K562 (cell line): ENCODE measurements at regions not wholly inside any gene's neighbourhood (a gene's known extent, or its start where the extent isn't known, plus 50 kb on each side); places are given as distances from the start of the nearest gene placed in this dataset.

Experiments used
- ATF3 ChIP-seq, 2 experiments: fragments of 450-650 bp in 1 of 2; sonication (generic) in 1 of 2; formaldehyde crosslinking in 1 of 2; IDR thresholded peaks in 1 of 2; conservative IDR thresholded peaks in 1 of 2; 2 replicates each; pipeline versions ENCODE4 v1.6.1 to v1.8.1; 2016 to 2023; ENCODE audit warnings: mild to moderate bottlenecking in 2 of 2, moderate library complexity in 2 of 2, inconsistent platforms in 1 of 2, missing genetic modification reagents in 1 of 2
- BCL6 ChIP-seq: fragments of 250-450 bp; sonication (Bioruptor Pico); IDR thresholded peaks from 2 replicates; pipeline ENCODE4 v1.4.0; 2020
- BCOR ChIP-seq: fragments of 450-650 bp; IDR thresholded peaks from 2 replicates; pipeline ENCODE4 v1.6.1; 2016
- CBX1 ChIP-seq: sonication (generic); IDR thresholded peaks from 2 replicates; pipeline ENCODE4 v1.6.1; 2016; ENCODE audit warnings: antibody characterized with exemption, low read depth, mild to moderate bottlenecking
- CBX8 ChIP-seq: fragments of 200-600 bp; sonication (generic); IDR thresholded peaks from 2 replicates; pipeline ENCODE4 v1.6.1; 2012; ENCODE audit warnings: borderline replicate concordance, mixed run types, low read depth, mild to moderate bottlenecking, moderate library complexity, mixed read lengths, low read length, control low read depth, inconsistent platforms; ENCODE audit not compliant: poor library complexity, severe bottlenecking; ENCODE audit errors: extremely low read depth
- CCAR2 ChIP-seq: fragments of 200-400 bp; formaldehyde crosslinking; IDR thresholded peaks from 2 replicates; pipeline ENCODE4 v1.6.1; 2017; ENCODE audit warnings: mild to moderate bottlenecking, low read depth, low read length
- CCNT2 ChIP-seq: IDR thresholded peaks from 2 replicates; pipeline ENCODE4 v1.6.1; 2011; ENCODE audit warnings: borderline replicate concordance, low read depth, mild to moderate bottlenecking, moderate library complexity, mixed read lengths, low read length; ENCODE audit not compliant: insufficient read length; ENCODE audit errors: extremely low read depth
- E2F3 ChIP-seq: fragments of 250-450 bp; sonication (Bioruptor Pico); IDR thresholded peaks from 2 replicates; pipeline ENCODE4 v1.4.0; 2020; ENCODE audit warnings: mild to moderate bottlenecking
- ELF1 ChIP-seq: fragments of 200-800 bp; sonication (Bioruptor generic); IDR thresholded peaks from 2 replicates; pipeline ENCODE4 v1.6.1; 2016; ENCODE audit warnings: missing genetic modification characterization, missing compliant biosample characterization
- FIP1L1 ChIP-seq: fragments of 200-400 bp; formaldehyde crosslinking; IDR thresholded peaks from 2 replicates; pipeline ENCODE4 v1.6.1; 2018; ENCODE audit warnings: mild to moderate bottlenecking, low read depth, low read length; ENCODE audit not compliant: poor library complexity, severe bottlenecking
- FOXK2 ChIP-seq, 2 experiments: fragments of 450-650 bp; IDR thresholded peaks in 1 of 2; conservative IDR thresholded peaks in 1 of 2; 2 replicates each; pipeline ENCODE4 v1.6.1; 2016; ENCODE audit warnings: low read depth in 2 of 2, mild to moderate bottlenecking in 1 of 2
- MYBL2 ChIP-seq, 2 experiments: fragments of 450-650 bp in 1 of 2; sonication (generic) in 1 of 2; formaldehyde crosslinking in 1 of 2; IDR thresholded peaks; 2 replicates each; pipeline versions ENCODE4 v1.6.1 to v1.8.1; 2017 to 2022; ENCODE audit warnings: borderline replicate concordance in 1 of 2, inconsistent platforms in 1 of 2, low read depth in 1 of 2, mild to moderate bottlenecking in 1 of 2, missing genetic modification reagents in 1 of 2, moderate library complexity in 1 of 2
- NCOA1 ChIP-seq: fragments of 450-650 bp; IDR thresholded peaks from 2 replicates; pipeline ENCODE4 v1.6.1; 2016; ENCODE audit warnings: low read depth
- NFE2 ChIP-seq: IDR thresholded peaks from 2 replicates; pipeline ENCODE4 v1.6.1; 2014; ENCODE audit warnings: antibody characterized with exemption, low read depth
- NFIX ChIP-seq: fragments of 250-450 bp; sonication (Bioruptor Pico); IDR thresholded peaks from 2 replicates; pipeline ENCODE4 v1.4.0; 2020; ENCODE audit warnings: low read depth, mild to moderate bottlenecking, moderate library complexity
- NFYB ChIP-seq: IDR thresholded peaks from 2 replicates; pipeline ENCODE4 v1.6.1; 2011; ENCODE audit warnings: mild to moderate bottlenecking, moderate library complexity; ENCODE audit not compliant: insufficient read length; ENCODE audit errors: extremely low read depth
- NONO ChIP-seq, 2 experiments: fragments of 200-400 bp in 1 of 2; fragments of 450-650 bp in 1 of 2; formaldehyde crosslinking in 1 of 2; IDR thresholded peaks; 2 replicates each; pipeline ENCODE4 v1.6.1; 2017; ENCODE audit warnings: low read depth in 2 of 2, mild to moderate bottlenecking in 2 of 2, moderate library complexity in 2 of 2, low read length in 1 of 2
- NR2C2 ChIP-seq, 2 experiments: fragments of 200-800 bp in 1 of 2; sonication (Bioruptor generic) in 1 of 2; sonication (generic) in 1 of 2; formaldehyde crosslinking in 1 of 2; IDR thresholded peaks; 2 replicates each; pipeline versions ENCODE4 v1.6.1 to v1.8.0; 2016 to 2022; ENCODE audit warnings: mild to moderate bottlenecking in 1 of 2, missing compliant biosample characterization in 1 of 2, missing genetic modification characterization in 1 of 2, missing genetic modification reagents in 1 of 2
- NR2F6 ChIP-seq: fragments of 450-650 bp; formaldehyde crosslinking; IDR thresholded peaks from 2 replicates; pipeline ENCODE4 v1.4.0; 2020; ENCODE audit warnings: mild to moderate bottlenecking
- PRMT5 ChIP-seq: sonication (generic); formaldehyde crosslinking; IDR thresholded peaks from 2 replicates; pipeline ENCODE4 v1.5.0; 2020; ENCODE audit warnings: missing genetic modification reagents
- RAD51 ChIP-seq: fragments of 450-650 bp; IDR thresholded peaks from 2 replicates; pipeline ENCODE4 v1.7.1; 2016; ENCODE audit warnings: low read depth, mild to moderate bottlenecking, borderline replicate concordance
- RBM14 ChIP-seq: fragments of 200-400 bp; formaldehyde crosslinking; IDR thresholded peaks from 2 replicates; pipeline ENCODE4 v1.6.1; 2018; ENCODE audit warnings: low read depth, mild to moderate bottlenecking, low read length, moderate library complexity, borderline replicate concordance; ENCODE audit not compliant: insufficient read depth
- SIRT6 ChIP-seq: IDR thresholded peaks from one replicate; pipeline ENCODE4 v1.6.1; 2012; ENCODE audit warnings: low read depth, mild to moderate bottlenecking, control low read depth, inconsistent platforms, low read length, moderate library complexity
- SP2 ChIP-seq: IDR thresholded peaks from 2 replicates; pipeline ENCODE4 v1.6.1; 2011; ENCODE audit warnings: mild to moderate bottlenecking, low read depth, low read length, moderate library complexity; ENCODE audit not compliant: poor library complexity, severe bottlenecking; ENCODE audit errors: extremely low read depth
- TBP ChIP-seq: optimal IDR thresholded peaks from 2 replicates; pipeline ENCODE3; 2011; ENCODE audit warnings: low read depth, low read length, improper control_type of control experiment
- TGIF2 ChIP-seq: sonication (generic); formaldehyde crosslinking; IDR thresholded peaks from 2 replicates; pipeline ENCODE4 v1.8.1; 2022; ENCODE audit warnings: mild to moderate bottlenecking, missing genetic modification reagents, moderate library complexity
- USF1 ChIP-seq: sonication (generic); formaldehyde crosslinking; IDR thresholded peaks from 2 replicates; pipeline ENCODE4 v1.9.0; 2022; ENCODE audit warnings: mild to moderate bottlenecking, missing genetic modification reagents
- YBX1 ChIP-seq: fragments of 450-650 bp; IDR thresholded peaks from 2 replicates; pipeline ENCODE4 v1.7.1; 2016; ENCODE audit warnings: mild to moderate bottlenecking
- ZNF274 ChIP-seq: IDR thresholded peaks from 2 replicates; pipeline ENCODE4 v1.6.1; 2011; ENCODE audit warnings: low read depth, mild to moderate bottlenecking, low read length, moderate library complexity, borderline replicate concordance

GRCh38 chr4:10285028-10285427, 168.4 kb upstream of the WDR1 start (continued):
- TF ChIP-seq NR2C2 (CRISPR knock-in tag; IDR thresholded peaks at IDR 0.05) (no peak), NR2C2 (tag; IDR thresholded peaks at IDR 0.05) (peak; percentile 48), FOXK2 (conservative IDR thresholded peaks at IDR 0.05 in 1 of 2, IDR thresholded peaks at IDR 0.05 in 1 of 2; ENCODE audit: low read depth in 2 of 2) (no peak), FIP1L1 (no peak), USF1 (CRISPR knock-in tag) (no peak), CBX1 (no peak), PRMT5 (no peak), CBX8 (no peak), TBP (no peak), NFYB (no peak), TGIF2 (CRISPR knock-in tag) (no peak), SP2 (no peak), ZNF274 (no peak), NR2F6 (CRISPR knock-in tag) (no peak), ELF1 (tag) (no peak), RBM14 (no peak), NONO (IDR thresholded peaks at IDR 0.05; ENCODE audit: low read depth in 2 of 2, low read length in 1 of 2) (no peak), E2F3 (no peak), NFE2 (no peak), BCOR (no peak), MYBL2 (IDR thresholded peaks at IDR 0.05; ENCODE audit: low read depth) (no peak), MYBL2 (CRISPR knock-in tag; IDR thresholded peaks at IDR 0.05; ENCODE audit: borderline replicate concordance) (no peak), BCL6 (CRISPR knock-in tag) (no peak), NCOA1 (no peak), CCNT2 (no peak), YBX1 (no peak), RAD51 (no peak), NFIX (CRISPR knock-in tag) (no peak), ATF3 (IDR thresholded peaks at IDR 0.05) (peak; percentile 70), ATF3 (CRISPR knock-in tag; conservative IDR thresholded peaks at IDR 0.05) (no peak), CCAR2 (no peak), SIRT6 (no peak)
